22Rv1 (cell line): ENCODE measurements at regions not wholly inside any gene's neighbourhood (a gene's known extent, or its start where the extent isn't known, plus 50 kb on each side); places are given as distances from the start of the nearest gene placed in this dataset.
"Not testable (repeated sequence)": the region's sequence is repeated elsewhere in the genome, so short reads cannot be mapped to it uniquely, and the experiment has no call there.

Experiments used
- H3K27ac ChIP-seq: fragments of 450-650 bp; 2 replicates; pipeline ENCODE4 v1.5.1; 2017
- ZFX ChIP-seq: fragments of 450-650 bp; IDR thresholded peaks from 2 replicates; pipeline ENCODE4 v1.6.1; 2017; ENCODE audit warnings: antibody characterized with exemption, borderline replicate concordance
- TF ChIP-seq, protein P1 (sequence below): fragments of 450-650 bp; IDR thresholded peaks from 2 replicates; pipeline ENCODE4 v1.5.1; 2017; ENCODE audit warnings: mild to moderate bottlenecking

DNA sequence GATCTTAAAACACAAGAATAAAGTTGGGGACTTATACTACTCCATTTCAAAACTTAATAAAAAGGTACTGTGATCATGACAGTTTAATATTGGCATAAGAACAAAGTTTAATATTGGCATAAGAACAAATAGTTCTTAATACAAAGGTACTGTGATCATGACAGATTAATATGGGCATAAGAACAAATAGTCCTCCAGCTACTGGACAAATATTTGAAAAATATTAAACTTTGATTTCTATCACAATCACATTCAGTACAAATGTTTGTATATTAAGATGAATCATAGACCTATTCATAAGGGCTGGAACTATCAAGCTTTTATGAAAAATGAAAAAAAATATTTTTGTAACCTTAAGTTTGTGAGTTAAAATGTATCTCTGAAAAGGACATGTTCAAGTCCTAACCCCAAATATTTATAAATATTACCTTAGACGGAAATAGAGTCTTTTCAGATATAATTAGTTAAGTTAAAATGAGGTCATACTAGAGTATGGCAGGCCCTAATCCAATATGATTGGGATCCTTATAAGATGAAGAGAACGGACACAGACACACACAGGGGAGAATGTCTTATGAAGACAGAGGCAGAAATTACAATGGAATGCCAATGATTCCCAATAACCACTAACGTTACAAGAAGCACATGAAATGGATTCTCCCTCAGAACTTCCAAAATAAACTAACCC lies 79.1 kb upstream of the RGS1 start:
- TF ChIP-seq, protein P1, sequence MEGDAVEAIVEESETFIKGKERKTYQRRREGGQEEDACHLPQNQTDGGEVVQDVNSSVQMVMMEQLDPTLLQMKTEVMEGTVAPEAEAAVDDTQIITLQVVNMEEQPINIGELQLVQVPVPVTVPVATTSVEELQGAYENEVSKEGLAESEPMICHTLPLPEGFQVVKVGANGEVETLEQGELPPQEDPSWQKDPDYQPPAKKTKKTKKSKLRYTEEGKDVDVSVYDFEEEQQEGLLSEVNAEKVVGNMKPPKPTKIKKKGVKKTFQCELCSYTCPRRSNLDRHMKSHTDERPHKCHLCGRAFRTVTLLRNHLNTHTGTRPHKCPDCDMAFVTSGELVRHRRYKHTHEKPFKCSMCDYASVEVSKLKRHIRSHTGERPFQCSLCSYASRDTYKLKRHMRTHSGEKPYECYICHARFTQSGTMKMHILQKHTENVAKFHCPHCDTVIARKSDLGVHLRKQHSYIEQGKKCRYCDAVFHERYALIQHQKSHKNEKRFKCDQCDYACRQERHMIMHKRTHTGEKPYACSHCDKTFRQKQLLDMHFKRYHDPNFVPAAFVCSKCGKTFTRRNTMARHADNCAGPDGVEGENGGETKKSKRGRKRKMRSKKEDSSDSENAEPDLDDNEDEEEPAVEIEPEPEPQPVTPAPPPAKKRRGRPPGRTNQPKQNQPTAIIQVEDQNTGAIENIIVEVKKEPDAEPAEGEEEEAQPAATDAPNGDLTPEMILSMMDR: no peak
- TF ChIP-seq ZFX: no peak
- peak overlapping the region; percentile 86 for H3K27ac ChIP-seq

DNA sequence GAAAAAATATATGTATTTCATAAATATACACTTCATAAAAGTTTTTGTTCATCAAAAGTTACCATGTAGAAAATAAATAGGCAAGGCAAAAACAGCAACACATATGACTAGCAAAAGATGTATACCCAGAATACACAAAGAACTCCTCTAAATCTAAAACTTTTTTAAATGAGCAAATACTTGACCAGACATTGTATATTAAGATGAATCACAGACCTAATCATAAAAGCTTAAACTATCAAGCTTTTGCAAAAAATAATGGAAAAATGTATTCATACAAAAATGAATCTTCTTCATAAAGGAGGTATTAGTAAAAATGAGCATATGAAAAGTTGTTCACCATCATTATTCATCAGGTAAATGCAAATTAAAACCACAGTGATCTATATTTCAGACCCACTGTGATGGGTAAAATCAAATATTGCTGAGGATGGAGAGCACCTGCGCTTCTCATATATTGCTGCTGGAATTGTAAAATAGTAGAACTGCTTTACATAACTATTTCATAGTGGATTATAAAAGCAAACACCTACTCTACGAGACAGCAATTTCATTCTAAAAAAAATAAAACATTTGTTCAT lies 78.3 kb upstream of the RGS1 start:
- no peak for TF ChIP-seq ZFX
- TF ChIP-seq, protein P1: no peak
- peak overlapping the region; percentile 86 for H3K27ac ChIP-seq

DNA sequence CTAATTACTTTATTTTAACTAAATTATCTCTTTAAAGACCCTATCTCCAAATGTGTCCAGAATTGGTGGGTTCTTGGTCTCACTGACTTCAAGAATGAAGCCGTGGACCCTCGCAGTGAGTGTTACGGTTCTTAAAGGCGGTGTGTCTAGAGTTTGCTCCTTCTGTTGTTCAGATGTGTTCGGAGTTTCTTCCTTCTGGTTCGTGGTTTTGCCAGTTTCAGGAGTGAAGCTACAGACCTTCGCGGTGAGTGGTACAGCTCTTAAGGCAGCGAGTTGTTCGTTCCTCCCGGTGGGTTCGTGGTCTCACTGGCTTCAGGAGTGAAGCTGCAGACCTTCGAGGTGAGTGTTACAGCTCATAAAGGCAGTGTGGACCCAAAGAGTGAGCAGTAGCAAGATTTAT lies 77.5 kb upstream of the RGS1 start:
- peak overlapping the region; percentile 86 for H3K27ac ChIP-seq

DNA sequence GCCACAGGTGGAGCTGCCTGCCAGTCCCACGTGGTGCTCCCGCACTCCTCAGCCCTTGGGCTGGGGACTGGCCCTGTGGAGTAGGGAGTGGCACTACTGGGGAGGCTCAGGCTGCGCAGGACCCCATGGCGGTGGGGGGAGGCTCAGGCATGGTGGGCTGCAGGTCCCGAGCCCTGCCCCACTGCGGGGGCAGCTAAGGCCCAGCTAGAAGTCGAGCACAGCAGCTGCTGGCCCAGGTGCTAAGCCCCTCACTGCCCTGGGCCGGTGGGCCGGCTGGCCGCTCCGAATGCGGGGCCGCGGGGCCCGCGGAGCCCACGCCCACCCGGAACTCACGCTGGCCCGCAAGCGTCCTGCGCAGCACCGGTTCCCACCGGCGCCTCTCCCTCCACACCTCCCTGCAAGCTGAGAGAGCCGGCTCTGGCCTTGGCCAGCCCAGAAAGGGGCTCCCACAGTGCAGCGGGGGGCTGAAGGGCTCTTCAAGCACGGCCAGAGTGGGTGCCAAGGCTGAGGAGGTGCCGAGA lies 76.5 kb upstream of the RGS1 start:
- peak overlapping the region; percentile 86 for H3K27ac ChIP-seq

DNA sequence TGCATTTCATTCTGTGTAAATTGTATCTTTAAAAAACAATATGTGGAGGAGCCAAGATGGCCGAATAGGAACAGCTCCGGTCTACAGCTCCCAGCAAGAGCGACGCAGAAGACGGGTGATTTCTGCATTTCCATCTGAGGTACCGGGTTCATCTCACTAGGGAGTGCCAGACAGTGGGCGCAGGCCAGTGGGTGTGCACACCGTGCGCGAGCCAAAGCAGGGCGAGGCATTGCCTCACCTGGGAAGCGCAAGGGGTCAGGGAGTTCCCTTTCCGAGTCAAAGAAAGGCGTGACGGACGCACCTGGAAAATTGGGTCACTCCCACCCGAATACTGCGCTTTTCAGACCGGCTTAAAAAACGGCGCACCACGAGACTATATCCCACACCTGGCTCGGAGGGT lies 75.0 kb upstream of the RGS1 start:
- not testable (repeated sequence) for H3K27ac ChIP-seq

DNA sequence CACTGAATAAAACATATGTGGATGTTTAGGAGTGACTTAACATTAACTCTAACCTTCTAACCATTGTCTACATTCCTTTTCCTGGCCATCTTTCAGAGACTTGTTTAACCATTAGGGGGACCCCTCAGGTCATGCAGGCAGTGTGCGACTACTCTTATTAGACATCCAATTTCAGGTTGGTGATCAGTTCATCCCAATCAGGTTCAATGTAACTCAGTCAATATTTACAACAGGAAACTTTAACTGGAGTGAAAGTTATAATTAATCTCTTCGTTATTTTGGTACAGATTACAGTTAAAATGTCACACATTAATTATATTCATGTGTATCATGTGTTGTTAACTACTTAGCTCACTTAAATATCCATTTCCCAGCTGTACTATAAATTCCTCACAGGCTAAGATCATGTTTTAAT lies 68.8 kb upstream of the RGS1 start:
- TF ChIP-seq, protein P1: peak; percentile 23; the same call in 1 of the 2 replicates
- no peak for TF ChIP-seq ZFX
- H3K27ac ChIP-seq: no peak overlapping the region

DNA sequence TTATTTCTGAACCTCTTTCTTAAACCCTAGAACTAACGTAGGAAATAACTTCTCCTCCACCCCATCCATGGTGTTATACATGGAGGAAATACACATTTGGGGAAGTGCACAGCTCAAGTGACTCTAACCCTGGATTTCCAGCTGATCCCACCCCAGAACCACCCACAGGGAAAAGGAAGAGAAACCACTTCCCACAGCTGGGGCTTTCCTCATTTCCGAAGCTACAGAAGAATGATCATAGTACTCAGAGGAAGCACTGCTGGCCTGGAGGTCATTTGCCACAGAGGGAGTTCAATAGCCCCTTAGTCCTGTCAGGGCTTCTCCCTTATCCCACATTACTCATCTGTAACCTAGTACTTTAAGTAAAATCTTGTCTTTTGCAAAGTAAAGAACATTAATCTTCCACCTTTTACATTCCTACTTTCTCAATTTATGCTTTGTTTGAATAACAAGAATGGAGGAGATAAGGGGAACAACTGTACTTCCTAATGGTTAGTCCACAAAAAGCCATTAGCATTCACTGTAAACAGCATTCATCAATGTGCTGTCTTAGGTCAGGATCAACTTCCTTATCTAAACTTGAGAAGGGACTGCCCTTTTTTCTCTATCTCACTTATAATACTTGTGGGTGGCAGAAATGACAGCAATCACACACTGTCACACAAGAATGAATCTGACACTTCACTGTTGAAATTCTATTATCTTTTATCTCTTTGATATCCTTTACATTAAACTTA lies 63.0 kb upstream of the RGS1 start:
- TF ChIP-seq ZFX: no peak
- TF ChIP-seq, protein P1: no peak
- H3K27ac ChIP-seq: peak overlapping the region; percentile 9; the same call in 1 of the 2 replicates

DNA sequence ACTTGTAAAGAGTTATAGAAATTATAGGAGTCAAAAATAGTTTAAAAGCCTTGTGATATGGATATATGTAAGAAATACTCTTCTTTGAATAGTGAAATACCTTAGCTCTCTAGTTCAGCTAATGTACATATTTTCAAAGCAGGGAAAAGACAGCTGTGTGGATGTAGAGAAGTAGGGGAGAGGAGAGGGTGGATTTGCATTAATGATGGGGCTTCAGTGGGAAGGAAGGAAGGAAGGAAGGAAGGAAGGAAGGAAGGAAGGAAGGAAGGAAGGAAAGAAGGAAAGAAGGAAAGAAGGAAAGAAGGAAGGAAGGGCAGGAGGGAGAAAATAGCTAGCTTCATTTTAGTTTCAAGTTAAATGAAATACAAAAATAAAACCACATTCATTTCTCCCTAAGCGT lies 62.4 kb upstream of the RGS1 start:
- no peak overlapping the region for H3K27ac ChIP-seq
- TF ChIP-seq, protein P1: no peak
- TF ChIP-seq ZFX: no peak

DNA sequence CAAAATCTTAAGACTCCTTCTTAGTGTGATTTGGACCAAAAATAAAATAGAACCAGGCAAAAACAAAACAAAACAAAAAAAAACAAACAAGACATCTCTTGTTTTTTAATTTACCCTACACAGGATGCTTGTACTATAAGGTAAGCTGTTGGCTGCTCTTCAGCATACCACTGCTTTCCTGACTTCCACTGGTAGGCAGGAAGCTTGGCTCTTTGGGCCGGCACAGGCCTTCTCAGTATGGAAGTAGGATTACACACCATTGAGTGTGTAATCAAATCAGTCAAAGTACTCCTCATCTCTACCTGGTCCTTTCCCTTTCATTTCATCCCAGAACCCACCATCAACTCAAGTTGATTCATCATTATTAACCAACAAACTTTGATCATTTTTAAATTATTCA lies 61.9 kb upstream of the RGS1 start:
- TF ChIP-seq, protein P1: no peak
- no peak for TF ChIP-seq ZFX
- H3K27ac ChIP-seq: no peak overlapping the region
